ENCODE measurements at regions not wholly inside any gene's neighbourhood (a gene's known extent, or its start where the extent isn't known, plus 50 kb on each side); places are given as distances from the start of the nearest gene placed in this dataset.

DNA sequence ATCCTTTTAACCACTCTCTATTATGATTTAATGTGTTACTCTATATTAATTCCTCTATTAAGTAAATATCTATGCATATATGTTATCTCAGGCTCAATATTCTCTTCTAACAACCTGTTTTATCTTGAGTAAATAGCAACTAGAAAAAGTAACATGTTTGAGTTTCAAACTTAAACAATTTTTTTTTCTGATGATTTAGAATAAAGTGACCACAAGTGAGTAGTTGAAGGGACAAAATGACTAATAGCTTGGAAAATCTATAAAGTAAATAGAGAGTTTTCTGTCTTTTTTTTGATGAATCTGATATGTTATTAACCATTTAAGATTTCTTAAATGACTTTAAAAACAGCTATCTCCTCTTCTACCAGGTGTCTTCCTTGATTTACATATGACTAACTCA is 483.8 kb downstream of the TFEC start:
- Histone ChIP-seq H3K4me2 (ENCODE audit: insufficient read depth in 1 of 2, low read depth in 2 of 2, low read length in 2 of 2) (no peak overlapping the region), H3K9me3 (ENCODE audit: insufficient read depth in 2 of 2, low read depth in 1 of 2, low read length in 1 of 2) (no peaks in the 10 kb centered on the region), H2BK5ac (ENCODE audit: low read depth, low read length) (no peak overlapping the region), H3K9ac (replicated peaks in 1 of 4; ENCODE audit: extremely low read depth in 1 of 4, low read depth in 3 of 4, low read length in 3 of 4) (no peak overlapping the region), H3K4me1 (replicated peaks in 1 of 4; ENCODE audit: control insufficient read depth in 3 of 4, insufficient read depth in 4 of 4, low read length in 3 of 4) (no peaks in the 10 kb centered on the region), H3K79me1 (ENCODE audit: low read depth, low read length) (no peaks in the 10 kb centered on the region), H3K27ac (ENCODE audit: low read depth, low read length) (no peak overlapping the region), H3K56ac (replicated peaks; ENCODE audit: insufficient read length, low read depth, low read length) (no peak overlapping the region), H2AK5ac (ENCODE audit: low read depth, low read length) (no peak overlapping the region), H3K23ac (ENCODE audit: insufficient read length) (no peak overlapping the region), H3K36me3 (ENCODE audit: control insufficient read depth in 2 of 4, insufficient read depth in 4 of 4, low read length in 3 of 4) (no peaks in the 10 kb centered on the region), H4K5ac (ENCODE audit: insufficient read length, low read depth, low read length) (no peak overlapping the region), H2AFZ (ENCODE audit: low read length) (no peak overlapping the region), H3K79me2 (ENCODE audit: control insufficient read depth in 1 of 2, insufficient read depth in 2 of 2, low read length in 2 of 2) (no peaks in the 10 kb centered on the region), H2BK120ac (replicated peaks; ENCODE audit: low read depth, low read length) (no peak overlapping the region), H2BK12ac (ENCODE audit: low read depth, low read length) (no peak overlapping the region), H3K18ac (ENCODE audit: extremely low read depth, low read length) (no peak overlapping the region), H4K91ac (replicated peaks; ENCODE audit: insufficient read length, low read length) (no peak overlapping the region), H4K20me1 (replicated peaks in 1 of 2; ENCODE audit: control insufficient read depth in 1 of 2, insufficient read depth in 2 of 2, low read length in 2 of 2) (no peaks in the 10 kb centered on the region), H3K27me3 (replicated peaks in 1 of 4; ENCODE audit: control insufficient read depth in 3 of 4, extremely low read depth in 1 of 4, insufficient read depth in 3 of 4, low read length in 3 of 4) (no peaks in the 10 kb centered on the region), H2BK20ac (ENCODE audit: low read length) (no peak overlapping the region), H2BK15ac (ENCODE audit: low read length) (no peak overlapping the region), H3K4ac (replicated peaks; ENCODE audit: insufficient read length, low read depth, low read length) (no peak overlapping the region), H3K14ac (ENCODE audit: insufficient read length) (no peak overlapping the region), H4K8ac (ENCODE audit: extremely low read depth, insufficient read depth, low read length) (no peak overlapping the region), H3K4me3 (ENCODE audit: extremely low read depth in 1 of 4, insufficient read depth in 2 of 4, low read depth in 3 of 4, low read length in 4 of 4) (no peak overlapping the region), H3K23me2 (ENCODE audit: low read depth, low read length) (no peaks in the 10 kb centered on the region; the same call in 1 of the 2 replicates)
- FAIRE-seq (no peak), DNase-seq (ENCODE audit: low read depth in 1 of 2, low spot score in 2 of 2) (no peak)
- ChIA-PET CTCF (ENCODE audit: partially characterized antibody) (no interaction called here), POLR2A (ENCODE audit: partially characterized antibody) (no interaction called here)
- TF ChIP-seq BACH1 (IDR thresholded peaks at IDR 0.05; ENCODE audit: low read length) (no peak), CEBPB (IDR thresholded peaks at IDR 0.05; ENCODE audit: low read depth, low read length) (no peak), RNF2 (IDR thresholded peaks at IDR 0.05; ENCODE audit: borderline replicate concordance, low read depth, low read length, missing control alignments, poor library complexity, severe bottlenecking) (no peak), PHF8 (conservative IDR thresholded peaks at IDR 0.05; ENCODE audit: low read depth, low read length) (no peak), SP1 (IDR thresholded peaks at IDR 0.05; ENCODE audit: low read depth, low read length) (no peak), CBX5 (IDR thresholded peaks at IDR 0.05; ENCODE audit: low read depth, low read length) (no peak), JUN (IDR thresholded peaks at IDR 0.05; ENCODE audit: low read depth, low read length) (no peak), POU5F1 (IDR thresholded peaks at IDR 0.05; ENCODE audit: low read depth, low read length) (no peak), ATF3 (IDR thresholded peaks at IDR 0.05; ENCODE audit: insufficient read depth, low read depth, low read length) (no peak)
